T47D (cell line): ENCODE measurements at regions not wholly inside any gene's neighbourhood (a gene's known extent, or its start where the extent isn't known, plus 50 kb on each side); places are given as distances from the start of the nearest gene placed in this dataset.

ENCODE experiments used
- DNase-seq, 2 experiments: peaks; one replicate each; pipeline versions ENCODE4 v3.0.0 to v3.0.0-alpha.2; 2011 to 2012; ENCODE audit warnings: low read depth in 1 of 2, low spot score in 1 of 2
- JUND ChIP-seq: IDR thresholded peaks from 2 replicates; pipeline ENCODE4 v1.6.1; 2012; ENCODE audit warnings: low read depth
- in situ Hi-C: cut with HindIII; loops from 2 replicates; pipeline ENCODE4 v1.10.0; 2016; ENCODE audit warnings: low sequenced_read_pairs, low pct_unique_long_range_greater_than_20kb

DNA sequence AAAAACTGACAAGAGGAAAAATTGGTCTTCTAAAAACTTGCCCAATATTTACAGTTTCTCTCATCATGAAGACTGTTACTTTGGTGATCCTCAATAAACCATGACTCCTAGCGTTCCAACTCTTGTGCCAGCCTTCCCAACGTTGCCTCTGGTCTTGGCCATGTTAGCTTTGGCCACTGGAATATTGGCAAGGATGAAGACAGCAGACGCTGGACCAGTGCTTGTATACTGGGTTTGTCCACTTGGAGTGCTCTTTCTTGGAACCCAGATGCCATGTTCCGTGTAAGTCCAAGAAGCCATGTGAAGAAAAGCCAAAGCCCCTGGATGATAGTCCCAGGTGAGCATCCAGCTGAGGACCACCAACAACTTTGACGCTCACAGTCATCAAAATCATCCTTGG lies 379.6 kb downstream of the NUAK1 start:
- TF ChIP-seq JUND = no peak
- in situ Hi-C loops = no loop called here
- DNase-seq = peak in 1 of 2 experiments; percentile 19

DNA sequence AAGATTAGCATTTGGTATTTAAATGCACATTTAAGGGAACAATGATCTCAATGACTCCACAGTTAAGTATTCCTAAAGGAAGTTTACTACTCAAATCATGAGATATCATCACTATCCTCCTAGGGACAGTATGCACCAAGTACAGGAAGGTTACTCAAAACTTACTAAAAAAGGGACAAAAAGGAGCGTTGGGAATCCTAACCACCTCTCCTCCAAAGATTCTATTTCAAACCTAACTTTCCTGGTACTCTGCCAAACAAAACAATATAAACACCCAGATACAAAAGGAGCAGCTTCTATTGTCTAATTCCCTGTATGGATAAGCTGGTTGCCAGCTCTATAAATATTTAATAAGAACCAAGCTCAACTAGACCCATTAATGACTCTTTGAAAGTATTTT lies 377.7 kb downstream of the NUAK1 start:
- in situ Hi-C loops = no loop called here
- DNase-seq = no peak
- TF ChIP-seq JUND = no peak

DNA sequence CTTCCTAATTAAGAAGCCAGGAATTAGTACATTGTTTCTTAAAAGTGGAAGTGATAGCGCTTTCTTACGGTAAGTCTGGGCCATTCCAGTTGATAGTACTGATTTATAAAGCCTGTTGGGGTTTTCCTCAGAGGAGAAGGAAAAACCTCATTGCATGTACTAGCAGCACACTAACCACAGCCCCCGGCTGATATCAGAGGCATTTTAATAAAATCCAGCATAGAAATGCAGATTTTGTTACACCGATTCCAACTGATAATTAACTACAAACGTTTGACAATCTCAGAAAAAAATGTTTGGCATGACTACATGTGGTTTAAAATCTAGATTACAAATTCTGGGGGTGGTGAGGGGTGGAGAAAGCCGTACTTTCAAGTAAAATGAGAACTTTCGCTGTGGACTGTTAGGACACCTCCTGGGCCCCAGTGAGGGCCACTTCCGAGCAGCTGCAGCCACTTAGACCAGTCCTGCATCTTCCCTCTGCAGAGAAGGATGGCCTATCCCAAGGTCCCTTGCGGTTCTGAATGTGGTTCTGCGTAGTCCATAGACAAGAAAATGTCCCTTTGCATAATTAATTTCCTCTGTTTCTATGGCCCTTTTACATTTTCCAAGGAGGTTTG lies 374.4 kb downstream of the NUAK1 start:
- no peak for DNase-seq
- in situ Hi-C loops = no loop called here
- TF ChIP-seq JUND = no peak

DNA sequence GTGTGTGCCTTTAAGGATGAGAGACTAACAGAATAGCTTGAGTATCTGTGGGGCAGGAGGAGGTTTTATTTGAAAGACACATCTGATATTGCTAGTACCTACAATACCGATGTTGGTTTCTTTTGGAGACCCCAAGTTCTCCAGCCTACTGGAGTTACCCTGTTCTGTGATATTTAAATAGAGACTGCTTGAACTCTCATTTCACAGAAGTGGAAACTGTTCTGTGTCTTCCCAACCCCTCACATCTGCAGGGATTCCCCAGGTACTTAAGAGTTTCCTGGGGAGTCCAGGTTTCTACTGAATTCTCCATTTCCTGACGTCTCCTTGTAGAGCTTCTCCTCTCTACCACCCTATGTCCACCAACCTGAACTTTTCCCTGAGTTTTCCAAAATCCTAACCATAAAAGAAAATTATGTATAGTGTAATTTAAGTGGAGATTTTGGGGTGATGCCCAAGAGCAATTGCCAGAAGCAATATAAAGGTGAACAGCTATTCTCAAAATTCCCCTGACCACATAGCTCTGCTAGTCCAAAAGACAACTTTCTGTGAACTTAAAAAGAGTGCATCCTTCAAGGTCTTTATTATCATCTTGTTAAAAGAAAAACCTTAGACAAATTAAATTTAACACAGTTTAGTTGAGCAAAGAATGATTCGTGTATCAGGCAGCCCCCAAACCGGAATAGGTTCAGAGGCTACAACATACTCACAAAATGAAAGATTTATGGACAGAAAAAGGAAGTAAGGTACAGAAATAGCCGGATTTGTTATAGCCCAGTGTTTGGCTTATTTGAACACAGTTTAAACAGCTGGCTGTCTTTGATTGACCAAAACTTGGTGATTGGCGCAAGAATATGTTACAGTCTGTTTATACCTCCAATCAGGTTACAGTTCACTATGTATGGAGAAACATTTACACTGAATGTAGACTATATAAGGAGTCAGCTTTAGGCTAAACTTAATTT lies 373.4 kb downstream of the NUAK1 start:
- no peak for DNase-seq
- TF ChIP-seq JUND = no peak
- in situ Hi-C loops = no loop called here

DNA sequence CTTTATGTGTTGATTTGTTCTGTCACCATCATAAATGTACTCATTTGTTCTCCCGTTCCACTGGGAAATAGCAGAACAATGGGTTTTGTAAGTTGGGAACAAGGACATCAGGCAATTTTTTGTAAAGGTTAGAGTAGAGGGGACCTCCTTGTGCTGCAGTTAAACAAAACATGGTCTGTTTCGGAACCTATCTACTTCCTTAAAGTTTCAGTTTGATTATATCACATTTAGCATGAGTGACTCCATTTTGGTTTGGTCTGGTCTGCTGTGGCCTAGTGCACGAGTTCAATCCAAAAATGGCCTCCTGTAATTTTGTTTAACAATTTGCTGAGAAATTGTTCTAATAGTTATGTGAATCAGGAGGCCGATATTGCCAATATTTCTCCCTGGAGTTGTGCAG lies 372.7 kb downstream of the NUAK1 start:
- in situ Hi-C loops = no loop called here
- no peak for DNase-seq
- no peak for TF ChIP-seq JUND

DNA sequence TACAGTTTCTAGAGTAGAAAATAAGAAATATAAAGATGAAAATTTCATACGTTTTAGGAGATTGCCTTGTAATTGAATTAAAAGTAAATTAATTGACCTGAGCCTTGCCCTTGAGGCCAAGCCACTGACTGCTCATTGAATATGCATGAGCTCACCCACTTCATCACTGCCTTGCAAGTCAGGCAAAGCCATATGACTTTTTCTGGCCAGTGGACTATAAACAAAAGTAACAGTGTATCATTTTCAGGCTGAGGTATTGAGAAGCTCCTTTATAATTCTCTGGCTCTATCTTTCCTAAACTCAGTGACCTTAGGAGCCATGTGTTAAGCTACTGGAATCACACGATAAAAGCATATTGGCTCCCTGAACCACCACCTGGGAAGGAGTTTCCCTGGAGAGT lies 369.3 kb downstream of the NUAK1 start:
- TF ChIP-seq JUND = no peak
- no peak for DNase-seq
- in situ Hi-C loops = no loop called here

DNA sequence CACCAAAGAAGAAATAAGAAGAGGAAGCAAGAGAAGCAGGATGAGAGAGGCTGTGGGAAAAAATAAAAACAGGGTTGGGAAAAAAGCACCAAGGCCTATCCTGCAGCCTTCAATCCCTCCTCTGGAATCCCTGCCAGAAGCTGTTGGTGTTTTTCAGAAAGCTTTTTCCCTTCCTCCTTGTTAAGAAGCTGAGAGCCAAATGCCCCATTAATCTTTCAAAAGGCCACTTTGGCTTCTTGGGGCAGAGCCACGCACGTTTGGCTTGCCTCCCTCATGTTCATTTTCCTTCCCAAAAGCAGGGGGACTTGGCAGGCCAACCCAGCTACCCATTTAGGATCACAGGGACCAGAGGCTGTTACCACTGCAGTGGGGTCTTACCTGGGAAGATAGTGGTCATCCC lies 365.3 kb downstream of the NUAK1 start:
- no peak for TF ChIP-seq JUND
- DNase-seq = no peak
- in situ Hi-C loops = no loop called here

DNA sequence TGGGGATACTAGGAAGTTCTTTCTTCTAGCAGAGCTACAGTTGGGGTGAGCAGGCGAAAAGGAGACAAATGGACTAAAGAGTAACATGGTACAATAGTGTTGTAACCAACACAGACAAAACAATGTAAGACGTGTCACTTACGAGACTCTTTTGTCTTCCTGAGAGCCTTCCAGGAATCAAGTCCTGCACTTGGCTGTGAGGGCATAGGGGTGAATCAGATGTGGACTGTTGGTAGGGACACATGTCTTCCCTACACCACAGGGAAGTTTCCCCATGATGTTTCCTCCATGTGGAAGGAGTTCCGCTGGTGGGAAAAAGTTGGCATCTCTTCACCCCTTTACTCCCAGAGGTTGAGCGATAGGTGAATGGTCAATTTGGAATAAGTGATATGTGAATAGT lies 364.7 kb downstream of the NUAK1 start:
- in situ Hi-C loops = no loop called here
- TF ChIP-seq JUND = no peak
- no peak for DNase-seq

DNA sequence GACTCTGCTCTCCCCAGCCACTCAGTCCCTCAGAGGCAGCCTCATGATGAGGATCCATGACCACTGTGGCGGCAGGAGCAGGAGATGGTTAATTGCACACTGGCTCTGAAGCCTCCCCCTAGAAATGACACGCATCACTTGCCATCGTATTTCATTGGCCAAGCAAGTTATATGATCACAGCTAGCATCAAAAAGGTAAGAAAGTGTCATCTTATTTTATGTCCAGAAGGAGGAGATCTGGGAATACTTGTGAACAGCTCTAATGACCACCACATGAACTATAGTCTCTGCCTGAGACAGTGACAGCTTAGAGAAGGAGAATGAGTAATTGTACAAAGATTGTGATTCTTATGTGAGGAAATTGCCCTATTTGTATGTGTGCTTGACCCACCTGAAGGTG lies 363.4 kb downstream of the NUAK1 start:
- no peak for DNase-seq
- TF ChIP-seq JUND = no peak
- in situ Hi-C loops = no loop called here

DNA sequence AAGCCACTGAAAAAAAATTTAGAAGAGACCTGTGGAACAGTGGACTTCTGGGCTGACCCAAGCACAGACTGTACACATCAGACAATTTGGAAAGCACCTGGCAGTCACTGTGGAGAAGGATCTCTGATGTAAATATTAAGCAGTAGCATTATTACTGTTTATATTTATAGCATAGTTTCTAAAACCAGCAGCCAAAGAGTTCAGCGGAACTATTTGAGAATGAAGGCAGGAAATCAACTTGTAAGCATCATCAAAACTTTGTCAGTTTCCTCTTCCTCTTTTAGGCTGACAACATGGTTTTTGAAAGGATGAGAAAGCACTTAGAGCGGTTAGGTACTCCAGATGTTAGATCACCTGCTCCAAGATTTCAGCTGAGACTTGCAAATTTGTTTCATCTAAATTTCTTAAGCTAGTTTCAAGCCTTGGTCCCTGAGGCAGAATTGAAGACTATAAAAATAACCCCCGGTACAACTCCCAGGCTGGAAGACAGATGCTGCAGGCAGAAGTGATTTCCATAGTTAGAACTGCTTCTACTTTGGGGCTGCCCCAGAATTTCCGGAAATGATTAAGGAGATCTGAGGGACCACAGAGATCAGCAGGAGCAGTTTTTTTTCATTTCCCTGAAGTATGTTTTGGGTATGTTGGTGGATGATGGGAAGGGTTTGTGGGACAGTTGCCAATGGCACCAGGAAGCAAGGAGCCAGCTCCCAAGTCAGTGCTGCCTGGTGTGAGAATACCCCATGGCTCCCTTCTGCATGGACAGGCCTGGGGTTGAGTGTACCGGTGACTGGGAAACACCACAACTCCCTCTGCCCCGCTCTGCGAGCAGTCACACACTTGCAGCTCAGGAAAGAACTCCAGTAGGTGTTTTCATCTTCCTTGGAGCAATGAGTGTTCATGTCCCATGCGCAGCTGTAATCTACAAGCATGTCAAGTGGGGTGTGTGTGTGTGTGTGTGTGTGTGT lies 354.5 kb downstream of the NUAK1 start:
- TF ChIP-seq JUND = no peak
- no peak for DNase-seq
- in situ Hi-C loops = no loop called here

DNA sequence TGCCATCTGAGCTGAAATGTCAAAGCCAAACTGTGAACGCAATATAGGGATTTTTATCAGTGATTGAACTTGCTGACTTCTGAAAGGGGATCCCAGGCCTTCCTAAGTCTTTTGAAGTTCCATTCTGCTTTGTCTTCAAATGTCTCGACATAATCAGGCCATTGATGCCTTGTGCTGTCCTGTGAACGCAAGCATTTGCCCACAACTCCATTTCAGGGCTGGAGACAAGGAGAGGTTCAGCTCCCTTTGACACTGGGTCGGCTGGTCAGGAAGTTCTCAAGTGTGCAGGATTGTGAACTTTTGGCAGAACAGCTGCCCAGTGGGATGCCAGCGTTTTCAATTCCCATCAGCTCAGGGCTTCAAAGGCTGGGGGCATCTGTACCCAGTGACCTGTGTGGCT lies 345.3 kb downstream of the NUAK1 start:
- in situ Hi-C loops = no loop called here
- TF ChIP-seq JUND = no peak
- DNase-seq = no peak

DNA sequence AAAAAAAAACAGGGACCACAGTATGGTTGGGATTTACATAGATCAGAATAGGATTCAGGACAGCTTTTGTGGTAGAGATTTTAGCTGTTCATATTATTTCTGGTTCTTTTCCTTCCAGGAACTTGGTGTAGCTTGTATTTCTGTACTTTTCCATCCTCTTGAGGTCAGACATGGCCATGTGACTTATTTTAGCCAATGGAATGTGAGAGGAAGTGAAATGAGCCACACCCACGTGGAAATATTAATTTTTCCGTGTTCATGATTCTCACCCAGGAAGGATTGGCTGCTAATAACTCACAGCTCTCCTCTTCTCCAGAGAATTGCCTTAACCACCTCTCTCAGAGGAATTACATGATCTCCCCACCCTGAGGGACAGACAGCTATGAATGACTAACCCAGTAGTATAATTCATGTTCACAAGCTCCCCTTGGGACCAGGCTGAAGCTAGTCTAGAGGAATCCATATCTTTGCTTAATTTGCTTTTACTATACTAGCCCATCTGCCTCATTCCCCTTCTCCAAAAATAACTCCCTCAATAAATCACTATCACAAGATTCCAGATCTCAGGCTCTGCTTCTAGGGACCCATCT lies 340.4 kb downstream of the NUAK1 start:
- no peak for DNase-seq
- in situ Hi-C loops = no loop called here
- TF ChIP-seq JUND = no peak
